ENCODE measurements at regions not wholly inside any gene's neighbourhood (a gene's known extent, or its start where the extent isn't known, plus 50 kb on each side); places are given as distances from the start of the nearest gene placed in this dataset.

GRCh38 chr6:163720005-163720404 lies 305.5 kb downstream of the QKI start:
- no peak for DNase-seq (ENCODE audit: low spot score)

- DNase-seq (ENCODE audit: low spot score): no peak
Observed at GRCh38 chr6:163719028-163719742, 304.7 kb downstream of the QKI start.

DNA sequence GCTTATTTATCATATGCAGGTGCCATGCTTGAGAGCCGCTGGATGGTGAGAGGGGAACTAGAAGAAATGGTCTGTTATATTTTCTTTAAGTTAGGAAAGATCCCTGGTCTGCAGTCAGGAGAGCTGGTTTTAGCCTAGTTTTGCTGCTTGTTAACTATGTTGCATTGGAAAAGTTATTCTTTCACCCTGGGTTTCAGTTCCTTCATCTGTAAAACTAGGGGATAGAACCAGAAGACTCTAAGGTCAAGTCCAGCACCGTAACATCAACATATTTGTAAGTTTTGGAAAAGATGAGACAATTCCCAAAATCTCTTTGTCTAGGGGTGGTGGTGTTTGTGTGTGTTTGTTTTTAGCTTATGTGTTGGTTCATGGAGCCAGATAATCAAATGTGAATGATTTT lies 304.0 kb downstream of the QKI start:
- DNase-seq (ENCODE audit: low spot score): no peak

DNA sequence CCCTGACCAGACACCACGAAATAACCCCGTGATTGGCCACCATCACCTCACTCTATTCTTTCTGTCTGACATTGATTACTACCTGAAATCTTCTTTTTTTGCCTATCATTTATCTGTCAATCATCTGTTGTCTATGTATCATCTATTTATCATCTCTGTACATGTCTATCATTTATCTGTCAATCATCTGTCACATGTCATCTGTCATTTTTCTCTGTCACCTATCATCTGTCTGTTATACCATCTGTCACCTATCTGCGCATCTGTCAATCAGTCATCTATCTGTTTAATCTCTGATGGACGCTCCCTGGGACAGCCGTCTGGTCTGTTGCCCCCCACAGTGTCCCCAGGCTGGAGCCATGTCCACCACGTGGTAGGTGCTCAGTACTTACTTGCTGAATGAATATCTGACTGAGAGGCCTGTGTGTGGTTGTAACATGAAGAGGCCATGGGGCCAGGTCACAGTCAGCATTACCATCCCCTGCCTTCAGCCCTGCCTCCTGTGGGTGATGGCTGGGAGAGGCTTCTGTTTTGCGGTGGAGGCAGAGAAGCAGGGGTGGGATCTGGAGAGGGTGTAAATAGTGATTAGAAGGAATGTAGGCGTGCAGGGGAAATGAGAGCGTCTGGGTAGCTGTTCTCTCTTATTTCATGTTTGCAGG lies 302.7 kb downstream of the QKI start:
- DNase-seq (ENCODE audit: low spot score): no peak

GRCh38 chr6:163716690-163717089 lies 302.2 kb downstream of the QKI start:
- DNase-seq (ENCODE audit: low spot score): no peak

- no peak for DNase-seq (ENCODE audit: low spot score)
Observed at GRCh38 chr6:163715846-163716245, 301.3 kb downstream of the QKI start.

- no peak for DNase-seq (ENCODE audit: low spot score)
Observed at GRCh38 chr6:163714179-163714578, 299.7 kb downstream of the QKI start.

GRCh38 chr6:163712981-163713380 lies 298.5 kb downstream of the QKI start:
- DNase-seq (ENCODE audit: low spot score): no peak

- no peak for DNase-seq (ENCODE audit: low spot score)
Observed at GRCh38 chr6:163712566-163712961, 298.0 kb downstream of the QKI start.

- peak; percentile 41 for DNase-seq (ENCODE audit: low spot score)
Observed at GRCh38 chr6:163711615-163712565, 297.4 kb downstream of the QKI start.

DNA sequence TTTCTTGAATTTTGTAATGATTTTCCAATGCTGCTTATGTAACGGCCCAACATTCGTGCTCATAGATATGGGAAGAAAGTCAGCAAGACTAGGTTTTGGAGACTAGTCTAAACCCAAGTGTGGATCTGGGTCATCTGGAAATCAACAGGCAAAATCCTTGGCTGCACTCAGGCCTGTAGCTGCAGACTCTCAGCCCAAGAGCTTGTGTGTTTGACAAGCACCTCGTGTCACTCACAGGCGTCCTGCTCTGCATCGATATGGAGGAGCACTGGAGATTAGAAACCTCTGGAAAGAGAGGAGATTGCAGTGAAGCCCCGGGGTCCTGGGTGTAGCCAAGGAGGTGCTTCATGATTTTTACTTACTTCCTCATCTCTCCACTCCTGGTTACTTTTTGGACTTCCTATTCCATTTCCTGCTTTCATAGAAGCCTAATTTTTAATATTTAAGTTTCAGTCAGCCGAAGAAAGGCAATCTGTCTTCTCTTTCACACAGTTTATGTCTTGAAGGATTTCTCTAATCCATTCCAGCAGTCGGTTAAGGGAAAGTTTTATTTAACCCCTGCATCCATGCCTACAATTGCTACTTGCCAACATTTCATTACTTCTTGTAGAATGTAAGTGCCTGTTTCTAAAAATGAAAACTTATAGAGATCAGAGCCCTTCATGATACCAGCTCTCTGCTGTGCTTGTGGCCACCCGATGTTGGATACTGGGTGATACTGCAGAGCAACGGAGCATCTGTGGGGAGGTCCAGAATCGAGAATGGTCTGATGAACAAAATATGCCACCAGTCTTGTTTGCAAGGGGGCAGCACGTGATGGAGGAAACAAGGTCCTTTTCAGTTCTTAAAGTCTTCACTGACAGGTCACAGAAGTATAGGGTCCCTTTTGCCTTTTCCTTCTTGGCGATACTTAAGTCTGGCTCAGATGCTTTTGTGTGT lies 296.3 kb downstream of the QKI start:
- DNase-seq (ENCODE audit: low spot score): no peak

DNA sequence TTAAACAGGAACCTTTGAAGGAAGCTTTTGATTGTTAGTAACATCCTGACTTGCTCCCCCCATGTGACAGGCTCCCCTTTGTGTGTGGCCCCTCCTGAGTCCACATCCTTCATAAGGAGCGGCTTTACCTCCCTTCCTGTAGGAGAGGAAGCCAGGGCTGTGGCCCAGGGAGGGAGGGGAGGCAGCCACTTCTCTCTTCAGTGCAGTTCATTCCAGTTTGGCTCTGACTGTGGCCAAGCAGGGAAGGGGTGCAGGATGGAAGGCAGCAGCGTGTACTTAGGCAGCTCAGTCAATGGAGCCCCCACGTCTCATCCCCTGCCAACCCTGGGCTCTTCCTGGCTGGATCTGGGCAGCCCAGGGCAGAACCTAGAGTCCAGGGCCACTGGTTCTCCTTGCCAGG lies 295.2 kb downstream of the QKI start:
- no peak for DNase-seq (ENCODE audit: low spot score)

- DNase-seq (ENCODE audit: low spot score): no peak
Observed at GRCh38 chr6:163709255-163709654, 294.7 kb downstream of the QKI start.

DNA sequence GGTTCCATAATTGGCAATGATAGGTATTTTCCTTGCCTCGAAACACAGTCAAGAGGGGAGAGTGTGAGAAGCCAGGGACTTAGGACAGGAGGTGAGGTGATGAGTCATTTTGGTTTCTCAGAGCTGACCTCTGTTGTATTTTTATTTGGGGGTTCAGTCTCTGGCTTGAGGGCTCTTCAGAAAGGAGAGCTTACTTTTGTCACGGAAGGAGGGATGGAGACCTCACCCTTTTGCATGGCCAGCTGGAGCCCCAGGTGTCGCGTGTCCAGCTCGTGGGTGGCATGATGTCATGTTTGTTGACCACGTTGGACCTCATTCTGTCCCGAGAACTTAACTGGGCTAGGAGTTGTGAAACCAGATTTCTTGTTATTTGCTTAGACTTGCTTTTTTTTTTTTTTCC lies 293.9 kb downstream of the QKI start:
- no peak for DNase-seq (ENCODE audit: low spot score)

GRCh38 chr6:163707387-163708355 lies 293.2 kb downstream of the QKI start:
- DNase-seq (ENCODE audit: low spot score): no peak

DNA sequence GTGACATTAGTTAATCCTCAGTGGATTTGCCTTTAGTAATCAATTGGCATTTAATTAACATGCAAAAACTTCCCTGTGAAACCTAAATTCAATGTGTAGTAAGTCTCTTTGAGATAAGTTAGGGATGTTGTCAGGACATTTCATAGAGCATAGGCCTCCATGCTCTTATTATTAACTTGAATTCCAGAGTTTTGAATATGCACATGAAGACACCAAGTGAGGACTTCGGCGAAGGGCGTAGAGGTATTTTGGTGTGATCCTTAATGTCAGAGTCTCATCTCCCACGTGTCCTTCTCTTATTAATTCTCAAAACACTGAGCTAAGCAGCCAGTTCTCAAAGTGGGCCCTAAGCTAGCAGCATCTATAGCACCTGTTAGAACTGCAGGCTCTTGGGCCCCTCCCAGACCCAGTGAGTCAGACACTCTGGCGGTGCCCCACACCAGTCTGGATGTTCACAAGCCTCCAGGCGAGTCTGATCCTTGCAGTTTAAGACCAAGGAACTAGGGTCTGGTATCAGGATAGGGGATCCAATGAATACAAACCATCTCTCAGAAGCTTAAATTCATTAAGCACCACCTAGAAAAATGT lies 292.1 kb downstream of the QKI start:
- DNase-seq (ENCODE audit: low spot score): no peak

DNA sequence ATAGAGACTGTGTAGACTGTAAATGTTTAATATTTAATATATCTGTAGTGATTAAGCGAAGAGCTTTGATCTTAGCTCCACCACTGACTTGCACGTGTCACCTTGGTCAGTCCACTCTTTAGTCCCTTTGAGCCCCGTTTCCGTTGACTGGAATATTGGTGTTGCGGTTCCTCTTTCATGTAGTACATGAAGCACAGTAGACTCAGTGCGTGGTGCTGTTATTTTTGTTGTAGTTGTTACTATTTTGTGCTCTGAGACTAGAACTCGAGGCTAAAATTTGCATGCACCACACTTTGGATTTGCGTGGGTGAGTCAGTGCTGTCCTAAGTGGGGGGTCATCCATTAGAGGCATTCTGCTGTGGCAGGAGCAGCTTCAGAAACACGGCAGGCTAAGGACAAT lies 291.4 kb downstream of the QKI start:
- DNase-seq (ENCODE audit: low spot score): no peak

DNA sequence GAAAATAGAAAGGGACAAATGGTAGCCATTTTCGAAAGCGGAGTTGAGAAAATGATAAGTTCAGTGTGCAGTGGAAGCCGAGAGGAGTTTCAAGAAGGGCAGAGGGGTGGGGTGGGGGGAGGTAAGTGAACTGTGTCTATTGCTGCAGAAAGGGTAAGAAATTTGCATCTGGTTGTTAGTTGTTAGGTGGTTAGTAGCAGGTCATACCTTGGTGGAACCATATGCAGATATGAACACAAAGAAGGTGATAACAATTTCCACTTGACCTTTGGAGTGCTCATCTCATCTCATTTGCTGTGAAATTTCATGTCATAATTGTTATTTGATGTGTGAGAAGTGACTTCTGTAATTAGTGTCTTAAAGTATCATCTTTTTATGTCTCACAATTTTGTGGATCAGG lies 288.2 kb downstream of the QKI start:
- DNase-seq (ENCODE audit: low spot score): no peak

- DNase-seq (ENCODE audit: low spot score): no peak
Observed at GRCh38 chr6:163701762-163702161, 287.2 kb downstream of the QKI start.

- no peak for DNase-seq (ENCODE audit: low spot score)
Observed at GRCh38 chr6:163698086-163698485, 283.6 kb downstream of the QKI start.
